GM23248 (cell line): ENCODE measurements at regions not wholly inside any gene's neighbourhood (a gene's known extent, or its start where the extent isn't known, plus 50 kb on each side); places are given as distances from the start of the nearest gene placed in this dataset.
A peak's percentile ranks its signal among the peaks of the same experiment; 100 is the strongest.

Source experiments
- DNase-seq: peaks from one replicate; pipeline ENCODE4 v3.0.0-alpha.2; 2015
- H2AFZ ChIP-seq: fragments of 200-600 bp; sonication (generic); 2 replicates; pipeline ENCODE4 v1.6.1; 2016; ENCODE audit warnings: antibody characterized with exemption
- H3F3A ChIP-seq: fragments of 200-600 bp; sonication (generic); 2 replicates; pipeline ENCODE4 v1.6.1; 2016; ENCODE audit warnings: mild to moderate bottlenecking, antibody characterized with exemption, mixed run types; ENCODE audit not compliant: insufficient read depth
- H3K27ac ChIP-seq: fragments of 200-600 bp; sonication (generic); 2 replicates; pipeline ENCODE4 v1.5.1; 2016; ENCODE audit warnings: mild to moderate bottlenecking
- H3K27me3 ChIP-seq: fragments of 200-600 bp; sonication (generic); replicated peaks from 2 replicates; pipeline ENCODE4 v1.6.1; 2016; ENCODE audit warnings: mild to moderate bottlenecking; ENCODE audit not compliant: insufficient read depth
- H3K36me3 ChIP-seq: fragments of 200-600 bp; sonication (generic); 2 replicates; pipeline ENCODE4 v1.6.1; 2016; ENCODE audit warnings: low read depth, mild to moderate bottlenecking
- H3K4me1 ChIP-seq: fragments of 200-600 bp; sonication (generic); 2 replicates; pipeline ENCODE4 v1.6.1; 2016; ENCODE audit warnings: mild to moderate bottlenecking; ENCODE audit not compliant: insufficient read depth
- H3K4me2 ChIP-seq: fragments of 200-600 bp; sonication (generic); one replicate; pipeline ENCODE4 v1.6.1; 2016; ENCODE audit warnings: mild to moderate bottlenecking; ENCODE audit not compliant: unreplicated experiment
- H3K4me3 ChIP-seq: fragments of 200-600 bp; sonication (generic); 2 replicates; pipeline ENCODE4 v1.5.1; 2016; ENCODE audit warnings: mild to moderate bottlenecking
- H3K79me2 ChIP-seq: fragments of 200-600 bp; sonication (generic); 2 replicates; pipeline ENCODE4 v1.6.1; 2016; ENCODE audit warnings: mild to moderate bottlenecking; ENCODE audit not compliant: insufficient read depth
- H3K9ac ChIP-seq: fragments of 200-600 bp; sonication (generic); 2 replicates; pipeline ENCODE4 v1.6.1; 2016; ENCODE audit warnings: mild to moderate bottlenecking
- H3K9me2 ChIP-seq: fragments of 200-600 bp; sonication (generic); 2 replicates; pipeline ENCODE4 v1.6.1; 2016; ENCODE audit warnings: mixed run types, mild to moderate bottlenecking, moderate library complexity; ENCODE audit not compliant: insufficient read depth
- H3K9me3 ChIP-seq: fragments of 200-600 bp; sonication (generic); one replicate; pipeline ENCODE4 v1.6.1; 2017; ENCODE audit warnings: low read depth
- H4K20me1 ChIP-seq: fragments of 200-600 bp; sonication (generic); 2 replicates; pipeline ENCODE4 v1.6.0; 2016; ENCODE audit not compliant: insufficient read depth
- EZH2 ChIP-seq: fragments of 200-600 bp; sonication (generic); IDR thresholded peaks from 2 replicates; pipeline ENCODE4 v1.6.1; 2018; ENCODE audit warnings: antibody characterized with exemption, mild to moderate bottlenecking; ENCODE audit not compliant: insufficient read depth, poor library complexity, severe bottlenecking
- EZH2phosphoT487 ChIP-seq: fragments of 200-600 bp; sonication (generic); IDR thresholded peaks from 2 replicates; pipeline ENCODE4 v1.6.1; 2018; ENCODE audit warnings: antibody characterized with exemption, moderate library complexity, mild to moderate bottlenecking, low read depth; ENCODE audit not compliant: insufficient read depth
- WGBS, 2 experiments: methylation state at CpG; one replicate each; pipeline ENCODE4 v1.1.6; 2015 to 2017; ENCODE audit warnings: low lambda C conversion rate in 2 of 2, low coverage in 1 of 2; ENCODE audit errors: missing lambda C conversion rate in 2 of 2; 5-methylcytosine and 5-hydroxymethylcytosine counted together
- in situ Hi-C: fragments of 300-500 bp; cut with MboI; formaldehyde crosslinking; loops from 2 replicates; pipeline ENCODE4 v1.15.0; 2020

DNA sequence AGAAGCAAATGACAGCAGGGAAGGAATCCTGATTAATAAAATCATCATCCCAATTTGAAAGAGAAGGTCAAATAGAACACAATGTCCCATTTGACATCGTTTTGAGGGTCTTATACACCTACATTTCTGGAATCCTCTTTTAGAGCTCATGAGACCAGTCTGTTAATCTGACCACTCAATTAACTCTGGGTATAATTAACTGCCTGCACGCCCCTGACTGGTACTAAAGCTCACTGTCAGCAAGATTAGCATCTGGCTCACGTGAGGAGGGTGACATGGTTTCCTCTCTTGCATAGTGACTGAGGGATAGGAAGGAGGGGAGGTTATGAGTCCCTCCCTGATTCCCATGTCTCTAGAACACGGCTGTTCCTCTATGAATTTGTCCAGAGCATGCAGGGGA is 124.3 kb downstream of the ICOS start:
- Histone ChIP-seq H3K4me2 (no peak overlapping the region), H3K27ac (no peak overlapping the region), H4K20me1 (no peaks in the 10 kb centered on the region), H3K4me1 (0 out of 2 replicates have a peak, but pooled peaks cover 1% of the 10 kb centered on the region), H3K4me3 (no peak overlapping the region), H3K79me2 (no peaks in the 10 kb centered on the region), H3K36me3 (no peaks in the 10 kb centered on the region), H3K27me3 (peaks cover 6% of the 10 kb centered on the region; the same call in 1 of the 2 replicates), H3F3A (no peaks in the 10 kb centered on the region), H2AFZ (no peak overlapping the region), H3K9me2 (no peaks in the 10 kb centered on the region), H3K9ac (no peak overlapping the region), H3K9me3 (no peaks in the 10 kb centered on the region)
- TF ChIP-seq EZH2, result no peak
- no peak for TF ChIP-seq EZH2phosphoT487
- no peak for DNase-seq
- in situ Hi-C loops, result no loop called here
- WGBS, 2 experiments, result 5% methylated on average over 4 of the region's 4 CpGs

DNA sequence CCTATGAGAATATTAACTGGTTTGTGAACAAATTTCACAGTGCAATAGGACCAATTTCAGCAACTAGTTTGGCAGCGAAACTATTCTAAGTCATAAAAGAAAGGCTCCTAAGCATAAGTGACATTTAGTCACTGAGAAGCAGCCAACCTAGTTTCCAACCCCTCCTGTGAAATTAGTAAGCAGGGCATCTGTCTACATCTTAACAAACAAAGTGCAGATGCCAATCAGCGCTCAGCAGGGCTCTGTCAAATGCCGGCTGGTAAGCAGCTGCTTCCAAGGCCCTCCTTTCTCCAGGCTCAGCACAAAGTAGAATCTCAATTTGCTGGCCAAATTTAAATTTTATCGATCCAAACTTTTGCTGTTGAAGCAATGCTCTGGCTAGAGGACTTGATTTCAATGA is 124.7 kb downstream of the ICOS start:
- WGBS, 2 experiments, result 6 to 10% methylated on average over 4 of the region's 4 CpGs

DNA sequence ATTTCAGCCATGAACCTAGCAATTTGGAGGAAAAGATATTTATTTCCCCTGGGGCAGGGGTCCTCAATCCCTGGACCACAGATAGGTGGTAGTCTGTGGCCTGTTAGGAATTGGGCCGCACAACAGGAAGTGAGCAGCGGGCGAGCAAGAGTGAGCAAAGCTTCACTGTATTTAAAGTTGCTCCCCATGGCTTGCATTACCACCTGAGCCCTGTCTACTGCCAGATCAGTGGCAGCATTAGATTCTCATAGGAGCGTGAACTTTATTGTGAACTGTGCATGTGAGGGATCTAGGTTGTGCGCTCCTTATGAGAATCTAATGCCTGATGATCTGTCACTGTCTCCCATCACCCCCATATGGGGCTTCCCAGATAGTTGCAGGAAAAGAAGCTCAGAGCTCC is 127.6 kb downstream of the ICOS start:
- H4K20me1 ChIP-seq, result no peaks in the 10 kb centered on the region
- H2AFZ ChIP-seq, result no peak overlapping the region
- H3K4me2 ChIP-seq, result no peak overlapping the region
- 0 out of 2 replicates have a peak, but pooled peaks cover 5% of the 10 kb centered on the region for H3K4me1 ChIP-seq
- no peaks in the 10 kb centered on the region for H3K79me2 ChIP-seq
- H3F3A ChIP-seq, result no peaks in the 10 kb centered on the region
- DNase-seq, result no peak
- no peaks in the 10 kb centered on the region for H3K9me2 ChIP-seq
- H3K27me3 ChIP-seq, result peaks cover 8% of the 10 kb centered on the region; the same call in 1 of the 2 replicates
- 80 to 82% methylated on average over 5 of the region's 5 CpGs for WGBS, 2 experiments
- TF ChIP-seq EZH2 (no peak), EZH2phosphoT487 (no peak)
- H3K36me3 ChIP-seq, result no peaks in the 10 kb centered on the region
- no peak overlapping the region for H3K4me3 ChIP-seq
- in situ Hi-C loops, result no loop called here
- H3K9me3 ChIP-seq, result no peaks in the 10 kb centered on the region
- H3K9ac ChIP-seq, result no peak overlapping the region
- no peak overlapping the region for H3K27ac ChIP-seq

More for the DNA sequence above, 124.7 kb downstream of the ICOS start:
- in situ Hi-C loops, result no loop called here
- Histone ChIP-seq H3K9ac (no peak overlapping the region), H2AFZ (no peak overlapping the region), H3K9me2 (no peaks in the 10 kb centered on the region), H4K20me1 (no peaks in the 10 kb centered on the region), H3F3A (no peaks in the 10 kb centered on the region), H3K79me2 (no peaks in the 10 kb centered on the region), H3K27me3 (peaks cover 6% of the 10 kb centered on the region; the same call in 1 of the 2 replicates), H3K4me2 (no peak overlapping the region), H3K4me1 (0 out of 2 replicates have a peak, but pooled peaks cover 5% of the 10 kb centered on the region), H3K36me3 (no peaks in the 10 kb centered on the region), H3K4me3 (no peak overlapping the region), H3K9me3 (no peaks in the 10 kb centered on the region), H3K27ac (no peak overlapping the region)
- no peak for DNase-seq
- TF ChIP-seq EZH2phosphoT487, result no peak
- TF ChIP-seq EZH2, result no peak

DNA sequence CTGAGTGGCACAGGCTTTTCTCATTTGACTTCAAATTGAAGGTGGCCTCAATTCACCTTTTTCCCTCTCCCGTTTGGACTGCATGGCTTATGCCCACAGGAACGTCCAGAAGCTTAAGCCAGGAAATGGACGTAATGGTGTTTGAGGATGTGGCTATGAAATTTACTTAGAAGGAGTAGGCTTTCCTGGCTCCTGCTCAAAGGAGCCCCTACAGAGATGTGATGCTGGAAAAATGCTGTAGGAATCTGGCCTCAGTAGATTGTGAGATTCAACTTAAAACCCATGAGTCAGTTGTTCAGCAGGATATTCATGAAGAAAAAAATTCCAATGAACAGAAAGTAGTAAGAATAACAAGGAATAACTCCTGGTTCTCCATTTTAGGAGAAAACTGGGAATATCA is 129.0 kb downstream of the ICOS start:
- in situ Hi-C loops, result no loop called here

More for the DNA sequence above, 129.0 kb downstream of the ICOS start:
- Histone ChIP-seq H3K79me2 (no peaks in the 10 kb centered on the region), H3K36me3 (no peaks in the 10 kb centered on the region), H3K27ac (no peak overlapping the region), H3K4me1 (0 out of 2 replicates have a peak, but pooled peaks cover 5% of the 10 kb centered on the region), H3K9me3 (no peaks in the 10 kb centered on the region), H3K9me2 (no peaks in the 10 kb centered on the region), H2AFZ (no peak overlapping the region), H3K27me3 (peaks cover 22% of the 10 kb centered on the region; the same call in 1 of the 2 replicates), H3K9ac (no peak overlapping the region), H3K4me3 (no peak overlapping the region), H4K20me1 (no peaks in the 10 kb centered on the region), H3K4me2 (peak overlapping the region; percentile 9), H3F3A (no peaks in the 10 kb centered on the region)
- WGBS, 2 experiments, result 33 to 39% methylated on average over 3 of the region's 3 CpGs
- peak; percentile 59 for DNase-seq
- no peak for TF ChIP-seq EZH2phosphoT487
- TF ChIP-seq EZH2, result no peak
